H9 (cell line): ENCODE measurements at regions not wholly inside any gene's neighbourhood (a gene's known extent, or its start where the extent isn't known, plus 50 kb on each side); places are given as distances from the start of the nearest gene placed in this dataset.

Experiments used
- DNase-seq: peaks from one replicate; pipeline ENCODE4 v3.0.0-alpha.2; 2017
- H2AFZ ChIP-seq: one replicate; pipeline ENCODE4 v1.6.1; 2013; ENCODE audit warnings: mild to moderate bottlenecking, low read length, control low read depth, moderate library complexity
- H2AK5ac ChIP-seq: 2 replicates; pipeline ENCODE4 v1.6.1; 2013; ENCODE audit warnings: low read length, control low read depth, mixed read lengths; ENCODE audit not compliant: insufficient read length
- H2BK120ac ChIP-seq: one replicate; pipeline ENCODE4 v1.6.1; 2013; ENCODE audit warnings: low read depth, mild to moderate bottlenecking, low read length, control low read depth, inconsistent platforms; ENCODE audit not compliant: poor library complexity, severe bottlenecking
- H2BK12ac ChIP-seq: 2 replicates; pipeline ENCODE4 v1.6.1; 2013; ENCODE audit warnings: low read length, control low read depth, mixed read lengths, low read depth; ENCODE audit not compliant: insufficient read length
- H2BK15ac ChIP-seq: 2 replicates; pipeline ENCODE4 v1.6.1; 2013; ENCODE audit warnings: low read depth, low read length, control low read depth
- H2BK20ac ChIP-seq: one replicate; pipeline ENCODE4 v1.6.1; 2013; ENCODE audit warnings: low read depth, mild to moderate bottlenecking, low read length, control low read depth, inconsistent platforms; ENCODE audit not compliant: poor library complexity, severe bottlenecking
- H2BK5ac ChIP-seq: 2 replicates; pipeline ENCODE4 v1.6.1; 2013; ENCODE audit warnings: low read length, control low read depth, mixed read lengths; ENCODE audit not compliant: insufficient read length
- H3K14ac ChIP-seq: 2 replicates; pipeline ENCODE4 v1.6.1; 2013; ENCODE audit warnings: low read length, control low read depth; ENCODE audit not compliant: insufficient read depth
- H3K18ac ChIP-seq: 2 replicates; pipeline ENCODE4 v1.6.1; 2013; ENCODE audit warnings: low read depth, mild to moderate bottlenecking, mixed read lengths, low read length, control low read depth; ENCODE audit not compliant: insufficient read length
- H3K23ac ChIP-seq: 2 replicates; pipeline ENCODE4 v1.6.1; 2013; ENCODE audit warnings: low read length, control low read depth, mixed read lengths, low read depth; ENCODE audit not compliant: insufficient read length
- H3K23me2 ChIP-seq: 2 replicates; pipeline ENCODE4 v1.6.1; 2013; ENCODE audit warnings: low read depth, mild to moderate bottlenecking, mixed read lengths, low read length, control low read depth; ENCODE audit not compliant: insufficient read length, poor library complexity, severe bottlenecking
- H3K27ac ChIP-seq: 2 replicates; pipeline ENCODE4 v1.5.1; 2013; ENCODE audit warnings: low read length, control low read depth, mixed read lengths, low read depth; ENCODE audit not compliant: insufficient read length
- H3K27me3 ChIP-seq: 2 replicates; pipeline ENCODE4 v1.6.1; 2013; ENCODE audit warnings: low read length, control low read depth, inconsistent platforms; ENCODE audit not compliant: insufficient read depth
- H3K4ac ChIP-seq: 2 replicates; pipeline ENCODE4 v1.6.1; 2013; ENCODE audit warnings: low read depth, mild to moderate bottlenecking, control low read depth, inconsistent platforms, low read length, moderate library complexity
- H3K4me1 ChIP-seq: 2 replicates; pipeline ENCODE4 v1.6.1; 2013; ENCODE audit warnings: low read length, control low read depth, inconsistent platforms; ENCODE audit not compliant: insufficient read depth
- H3K4me2 ChIP-seq: 2 replicates; pipeline ENCODE4 v1.6.1; 2013; ENCODE audit warnings: low read length, control low read depth, mixed read lengths; ENCODE audit not compliant: insufficient read length, insufficient read depth
- H3K56ac ChIP-seq: 2 replicates; pipeline ENCODE4 v1.6.1; 2013; ENCODE audit warnings: low read depth, mild to moderate bottlenecking, mixed read lengths, low read length, control low read depth; ENCODE audit not compliant: insufficient read length
- H3K79me1 ChIP-seq: 2 replicates; pipeline ENCODE4 v1.6.1; 2013; ENCODE audit warnings: low read depth, mild to moderate bottlenecking, moderate library complexity, low read length, control low read depth, inconsistent platforms; ENCODE audit not compliant: insufficient read depth, poor library complexity, severe bottlenecking
- H3K79me2 ChIP-seq: 2 replicates; pipeline ENCODE4 v1.6.1; 2013; ENCODE audit warnings: low read length, control low read depth, inconsistent platforms; ENCODE audit not compliant: insufficient read depth
- H3K9ac ChIP-seq: 2 replicates; pipeline ENCODE4 v1.6.1; 2013; ENCODE audit warnings: low read length, control low read depth, mixed read lengths; ENCODE audit not compliant: insufficient read length; ENCODE audit errors: extremely low read depth
- H3K9me3 ChIP-seq: one replicate; pipeline ENCODE4 v1.6.1; 2013; ENCODE audit warnings: low read depth, low read length, inconsistent platforms; ENCODE audit not compliant: control insufficient read depth
- H3T11ph ChIP-seq: one replicate; pipeline ENCODE4 v1.6.1; 2013; ENCODE audit warnings: mild to moderate bottlenecking, low read length, control low read depth, inconsistent platforms
- H4K20me1 ChIP-seq: one replicate; pipeline ENCODE4 v1.6.1; 2013; ENCODE audit not compliant: control insufficient read depth, insufficient read length, insufficient read depth
- H4K5ac ChIP-seq: 2 replicates; pipeline ENCODE4 v1.6.1; 2013; ENCODE audit warnings: low read depth, mild to moderate bottlenecking, mixed read lengths, low read length, control low read depth; ENCODE audit not compliant: insufficient read length
- H4K8ac ChIP-seq: replicated peaks from 2 replicates; pipeline ENCODE4 v1.6.1; 2013; ENCODE audit warnings: low read length, control low read depth, mixed read lengths, low read depth; ENCODE audit not compliant: insufficient read length
- H4K91ac ChIP-seq: 2 replicates; pipeline ENCODE4 v1.6.1; 2013; ENCODE audit warnings: low read depth, mild to moderate bottlenecking, moderate library complexity, mixed read lengths, low read length, control low read depth; ENCODE audit not compliant: insufficient read length
- H3K27ac Mint-ChIP-seq, 3 experiments: 2 replicates in 2 of 3; 3 replicates in 1 of 3; pipeline ENCODE4 v1.8.0; 2020 to 2021; ENCODE audit warnings: mixed read lengths in 3 of 3, mild to moderate bottlenecking in 1 of 3, moderate library complexity in 1 of 3
- H3K27me3 Mint-ChIP-seq: 2 replicates; pipeline ENCODE4 v1.8.0; 2021; ENCODE audit warnings: low read depth, mild to moderate bottlenecking, moderate library complexity, mixed read lengths
- H3K36me3 Mint-ChIP-seq, 3 experiments: 2 replicates in 2 of 3; 3 replicates in 1 of 3; pipeline ENCODE4 v1.8.0; 2020 to 2021; ENCODE audit warnings: low read depth in 3 of 3, mixed read lengths in 3 of 3; ENCODE audit not compliant: insufficient read depth in 1 of 3
- H3K4me1 Mint-ChIP-seq, 2 experiments: 2 replicates each; pipeline ENCODE4 v1.8.0; 2020; ENCODE audit warnings: mixed read lengths in 2 of 2
- H3K4me3 Mint-ChIP-seq, 2 experiments: 2 replicates in 1 of 2; 3 replicates in 1 of 2; pipeline ENCODE4 v1.8.0; 2020 to 2021; ENCODE audit warnings: mild to moderate bottlenecking in 2 of 2, mixed read lengths in 2 of 2, moderate library complexity in 1 of 2
- H3K9me3 Mint-ChIP-seq, 2 experiments: 2 replicates in 1 of 2; 3 replicates in 1 of 2; pipeline ENCODE4 v1.8.0; 2020; ENCODE audit warnings: mild to moderate bottlenecking in 2 of 2, mixed read lengths in 2 of 2, moderate library complexity in 1 of 2
- CTCF ChIP-seq: fragments of 200-600 bp; sonication (generic); conservative IDR thresholded peaks from 3 replicates; pipeline ENCODE4 v1.8.0; 2021; ENCODE audit warnings: antibody characterized with exemption, mild to moderate bottlenecking
- whole genome bisulfite sequencing: extraction: QIAGEN DNeasy Blood & Tissue Kit; methylation state at CpG from one replicate; pipeline ENCODE4 v1.1.7; 2013; ENCODE audit warnings: missing lambda C conversion rate, low lambda C conversion rate, mixed read lengths; ENCODE audit not compliant: insufficient read length; ENCODE audit errors: extremely low coverage; 5-methylcytosine and 5-hydroxymethylcytosine counted together

GRCh38 chr5:71829206-71829605 lies 110.1 kb downstream of the CARTPT start:
- Histone ChIP-seq H3T11ph (no peak overlapping the region), H4K91ac (no peak overlapping the region), H3K56ac (no peak overlapping the region), H3K9me3 (no peaks in the 10 kb centered on the region), H3K9ac (no peak overlapping the region), H2BK120ac (no peak overlapping the region), H3K23ac (no peak overlapping the region), H3K79me2 (no peaks in the 10 kb centered on the region), H4K8ac (no peak overlapping the region), H2BK12ac (no peak overlapping the region), H2BK5ac (no peak overlapping the region), H3K27ac (no peak overlapping the region), H3K14ac (no peak overlapping the region), H3K4ac (no peak overlapping the region), H2AK5ac (no peak overlapping the region), H2BK15ac (no peak overlapping the region), H3K23me2 (no peaks in the 10 kb centered on the region), H2BK20ac (no peak overlapping the region), H3K4me2 (no peak overlapping the region), H3K4me1 (peaks cover 2% of the 10 kb centered on the region; the same call in 1 of the 2 replicates), H3K79me1 (no peaks in the 10 kb centered on the region), H4K5ac (no peak overlapping the region), H3K18ac (no peak overlapping the region), H3K27me3 (no peaks in the 10 kb centered on the region), H4K20me1 (no peaks in the 10 kb centered on the region), H2AFZ (no peak overlapping the region)
- no peak for TF ChIP-seq CTCF
- no peak for DNase-seq
- Mint-ChIP-seq H3K27ac (no peak overlapping the region), H3K4me3 (no peak overlapping the region), H3K27me3 (no peaks in the 10 kb centered on the region), H3K4me1 (peaks cover 18% of the 10 kb centered on the region in 2 experiments), H3K9me3 (peaks cover 21 to 25% of the 10 kb centered on the region in 2 experiments), H3K36me3 (peaks cover 10 to 23% (median 19%) of the 10 kb centered on the region in 3 experiments)
- no CpG with 5 or more reads among the region's 5 CpGs for WGBS
